B cell (primary cell): ENCODE measurements at regions not wholly inside any gene's neighbourhood (a gene's known extent, or its start where the extent isn't known, plus 50 kb on each side); places are given as distances from the start of the nearest gene placed in this dataset.

Source experiments
- ATAC-seq: fragments of 200-7000 bp; cut with Tn5 transposase; one replicate; pipeline ENCODE4 v1.10.0; 2021; ENCODE audit warnings: low read depth, mild to moderate bottlenecking, moderate number of reproducible peaks, moderate library complexity
- CTCF ChIA-PET: fragments of 350-600 bp; sonication (Branson Sonifier 250); formaldehyde crosslinking; loops from one replicate; lab custom pipeline; 2021; ENCODE audit warnings: antibody characterized with exemption, inconsistent platforms; lab: Charles Lee
- POLR2A ChIA-PET: fragments of 350-600 bp; sonication (Branson Sonifier 250); formaldehyde crosslinking; loops from one replicate; lab custom pipeline; 2021; ENCODE audit warnings: antibody characterized with exemption; lab: Charles Lee
- DNase-seq: peaks from one replicate; pipeline ENCODE4 v3.0.0; 2013
- H2AFZ ChIP-seq: 2 replicates; pipeline ENCODE4 v1.6.1; 2012; ENCODE audit warnings: mild to moderate bottlenecking, low read depth, low read length; ENCODE audit not compliant: insufficient read depth, poor library complexity, severe bottlenecking
- H3K27ac ChIP-seq, 2 donors: 1 replicate in 1 of 2; 2 replicates in 1 of 2; pipeline ENCODE4 v1.5.1; 2012 to 2013; ENCODE audit warnings: low read length in 2 of 2, mild to moderate bottlenecking in 2 of 2, moderate library complexity in 1 of 2
- H3K27me3 ChIP-seq, 4 experiments: fragments of 200-600 bp in 1 of 4; sonication (generic) in 1 of 4; replicated peaks in 1 of 4; 1 replicate in 2 of 4; 2 replicates in 2 of 4; pipeline versions ENCODE4 v1.6.1 to v1.7.0; 2013 to 2016; ENCODE audit warnings: low read length in 3 of 4, mild to moderate bottlenecking in 2 of 4, mixed read lengths in 1 of 4, moderate library complexity in 1 of 4; ENCODE audit not compliant: insufficient read depth in 4 of 4, control insufficient read depth in 3 of 4; ENCODE audit errors: control extremely low read depth in 1 of 4
- H3K36me3 ChIP-seq, 2 experiments: replicated peaks in 1 of 2; 1 replicate in 1 of 2; 2 replicates in 1 of 2; pipeline versions ENCODE4 v1.6.1 to v1.7.1; 2013; ENCODE audit warnings: low read length in 1 of 2; ENCODE audit not compliant: insufficient read depth in 2 of 2, control insufficient read depth in 1 of 2; ENCODE audit errors: control extremely low read depth in 1 of 2, extremely low read depth in 1 of 2
- H3K4me1 ChIP-seq, 2 donors: fragments of 200-600 bp in 1 of 2; sonication (generic) in 1 of 2; 1 replicate in 1 of 2; 2 replicates in 1 of 2; pipeline versions ENCODE4 v1.5.1 to v1.6.1; 2013 to 2017; ENCODE audit warnings: low read length in 2 of 2; ENCODE audit not compliant: control insufficient read depth in 2 of 2, insufficient read depth in 2 of 2
- H3K4me2 ChIP-seq: replicated peaks from 2 replicates; pipeline ENCODE3; 2012; ENCODE audit warnings: mild to moderate bottlenecking, low read depth, low read length; ENCODE audit not compliant: poor library complexity, severe bottlenecking
- H3K4me3 ChIP-seq, 5 experiments: fragments of 200-600 bp in 1 of 5; sonication (generic) in 1 of 5; 1 replicate in 3 of 5; 2 replicates in 2 of 5; pipeline versions ENCODE4 v1.5.1 to v1.7.0; 2011 to 2016; ENCODE audit warnings: low read length in 4 of 5, mild to moderate bottlenecking in 4 of 5, low read depth in 2 of 5, control low read depth in 1 of 5, moderate library complexity in 1 of 5; ENCODE audit not compliant: insufficient read depth in 1 of 5; ENCODE audit errors: control extremely low read depth in 1 of 5, extremely low read depth in 1 of 5
- H3K79me2 ChIP-seq: fragments of 200-600 bp; sonication (generic); one replicate; pipeline ENCODE4 v1.6.0; 2016; ENCODE audit warnings: low read length; ENCODE audit not compliant: control insufficient read depth, insufficient read depth
- H3K9ac ChIP-seq: fragments of 200-600 bp; sonication (generic); 2 replicates; pipeline ENCODE4 v1.6.1; 2017; ENCODE audit warnings: mild to moderate bottlenecking, low read length, moderate library complexity
- H3K9me3 ChIP-seq, 3 donors: one replicate each; pipeline versions ENCODE4 v1.6.1 to v1.7.1; 2013; ENCODE audit warnings: low read length in 2 of 3; ENCODE audit not compliant: control insufficient read depth in 2 of 3, insufficient read depth in 1 of 3; ENCODE audit errors: control extremely low read depth in 1 of 3
- H4K20me1 ChIP-seq: 2 replicates; pipeline ENCODE4 v1.6.0; 2012; ENCODE audit warnings: mild to moderate bottlenecking, low read length; ENCODE audit not compliant: insufficient read depth, control insufficient read depth, poor library complexity, severe bottlenecking
- H3K27ac Mint-ChIP-seq: one replicate; pipeline ENCODE4 v1.8.0; 2021; ENCODE audit warnings: mixed read lengths
- H3K27me3 Mint-ChIP-seq: one replicate; pipeline ENCODE4 v1.8.0; 2021; ENCODE audit warnings: mixed read lengths
- H3K4me1 Mint-ChIP-seq: one replicate; pipeline ENCODE4 v1.8.0; 2021; ENCODE audit warnings: mixed read lengths
- H3K4me3 Mint-ChIP-seq: one replicate; pipeline ENCODE4 v1.8.0; 2021; ENCODE audit warnings: mixed read lengths
- H3K9me3 Mint-ChIP-seq: one replicate; pipeline ENCODE4 v1.8.0; 2022; ENCODE audit warnings: mixed read lengths; ENCODE audit not compliant: insufficient read depth
- EZH2 ChIP-seq: IDR thresholded peaks from 2 replicates; pipeline ENCODE4 v1.6.1; 2012; ENCODE audit warnings: borderline replicate concordance, low read depth, mild to moderate bottlenecking, moderate library complexity, low read length; ENCODE audit not compliant: insufficient read depth, poor library complexity, severe bottlenecking
- WGBS: methylation state at CpG from one replicate; pipeline ENCODE4 v1.1.5; 2013; ENCODE audit warnings: missing lambda C conversion rate; ENCODE audit not compliant: insufficient coverage; 5-methylcytosine and 5-hydroxymethylcytosine counted together
- intact Hi-C: fragments of 100-400 bp; cut with micrococcal nuclease; formaldehyde crosslinking; loops from one replicate; pipeline ENCODE4 v1.10.0; 2022
- TF ChIP-seq, protein P1 (sequence below): fragments of 200-600 bp; IDR thresholded peaks from one replicate; pipeline ENCODE4 v1.8.0; 2022; ENCODE audit warnings: antibody characterized with exemption, mild to moderate bottlenecking

DNA sequence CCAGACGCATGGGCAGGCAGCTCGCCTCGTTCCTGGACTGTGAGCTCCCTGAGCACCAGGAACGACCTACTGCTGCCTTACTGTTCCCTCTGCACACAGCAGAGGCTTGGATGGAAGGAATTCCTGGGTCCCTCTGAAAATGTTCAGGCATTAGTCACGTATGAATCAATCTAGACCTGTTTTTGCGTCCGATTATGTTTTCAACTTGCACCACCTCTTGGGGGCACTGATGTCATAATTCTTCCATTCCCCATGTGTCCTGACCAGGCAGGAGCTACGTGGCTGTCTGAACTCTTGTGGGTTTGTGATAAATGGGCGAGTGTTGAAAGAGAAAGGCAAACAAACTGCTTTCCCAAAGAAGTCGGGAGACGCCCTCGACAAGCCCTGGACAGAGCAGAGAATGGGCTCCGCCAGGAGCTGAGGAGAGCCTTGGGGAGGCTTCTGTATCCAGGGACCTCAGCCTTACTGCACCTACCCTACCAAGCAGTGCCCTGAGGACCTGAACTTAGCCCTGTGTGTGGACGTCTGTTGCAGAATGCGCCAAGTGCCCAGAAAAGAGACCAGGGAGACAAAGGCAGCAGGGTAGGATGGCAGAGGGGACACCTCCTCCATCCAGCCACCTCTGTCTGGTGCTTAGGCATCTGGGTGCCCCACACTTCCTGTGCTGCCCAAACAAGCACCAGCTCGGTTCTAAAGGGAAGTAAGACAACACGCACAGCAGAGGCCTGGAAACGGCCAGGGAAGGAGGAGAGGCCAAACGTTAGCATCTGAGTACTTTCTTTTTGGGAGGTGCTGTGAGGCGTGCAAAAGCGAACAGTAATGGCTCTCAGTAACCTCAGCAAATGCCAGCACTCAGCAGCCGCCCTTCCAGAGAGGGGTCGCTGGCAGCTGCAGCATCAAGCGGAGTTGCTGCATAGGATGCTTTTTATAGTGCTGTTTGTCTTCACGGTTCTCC is 124.2 kb downstream of the LY86 start:
- H3K4me1 ChIP-seq: peaks cover 25 to 27% of the 10 kb centered on the region in 2 donors
- 15% methylated on average over 19 of the region's 25 CpGs for WGBS

More for the DNA sequence above, 124.2 kb downstream of the LY86 start:
- intact Hi-C loops: no loop called here
- peaks cover 15% of the 10 kb centered on the region for H3K27me3 Mint-ChIP-seq
- no peak overlapping the region for H3K27ac Mint-ChIP-seq
- peak overlapping the region; percentile 73 for H3K4me3 Mint-ChIP-seq
- POLR2A ChIA-PET: no interaction called here
- TF ChIP-seq, protein P1, sequence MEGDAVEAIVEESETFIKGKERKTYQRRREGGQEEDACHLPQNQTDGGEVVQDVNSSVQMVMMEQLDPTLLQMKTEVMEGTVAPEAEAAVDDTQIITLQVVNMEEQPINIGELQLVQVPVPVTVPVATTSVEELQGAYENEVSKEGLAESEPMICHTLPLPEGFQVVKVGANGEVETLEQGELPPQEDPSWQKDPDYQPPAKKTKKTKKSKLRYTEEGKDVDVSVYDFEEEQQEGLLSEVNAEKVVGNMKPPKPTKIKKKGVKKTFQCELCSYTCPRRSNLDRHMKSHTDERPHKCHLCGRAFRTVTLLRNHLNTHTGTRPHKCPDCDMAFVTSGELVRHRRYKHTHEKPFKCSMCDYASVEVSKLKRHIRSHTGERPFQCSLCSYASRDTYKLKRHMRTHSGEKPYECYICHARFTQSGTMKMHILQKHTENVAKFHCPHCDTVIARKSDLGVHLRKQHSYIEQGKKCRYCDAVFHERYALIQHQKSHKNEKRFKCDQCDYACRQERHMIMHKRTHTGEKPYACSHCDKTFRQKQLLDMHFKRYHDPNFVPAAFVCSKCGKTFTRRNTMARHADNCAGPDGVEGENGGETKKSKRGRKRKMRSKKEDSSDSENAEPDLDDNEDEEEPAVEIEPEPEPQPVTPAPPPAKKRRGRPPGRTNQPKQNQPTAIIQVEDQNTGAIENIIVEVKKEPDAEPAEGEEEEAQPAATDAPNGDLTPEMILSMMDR: no peak
- TF ChIP-seq EZH2: no peak
- H3K36me3 ChIP-seq: no peaks in the 10 kb centered on the region
- H3K9ac ChIP-seq: peak overlapping the region; percentile 27
- H4K20me1 ChIP-seq: no peaks in the 10 kb centered on the region
- H3K27ac ChIP-seq: no peak overlapping the region
- peaks cover 33% of the 10 kb centered on the region for H3K4me1 Mint-ChIP-seq
- no peaks in the 10 kb centered on the region for H3K9me3 ChIP-seq
- CTCF ChIA-PET: interaction anchor here (1.5 kb wide), 1 partner anchor 530 kb away, joined by 4 read pairs; no protein-coding TSS in a partner anchor
- H3K9me3 Mint-ChIP-seq: no peaks in the 10 kb centered on the region
- peak overlapping the region; percentile 7 for H2AFZ ChIP-seq
- DNase-seq: peak; percentile 35
- H3K79me2 ChIP-seq: no peaks in the 10 kb centered on the region
- peak overlapping the region; percentile 63 for H3K4me2 ChIP-seq
- peak overlapping the region in 2 of 5 experiments; percentile 26 to 27 for H3K4me3 ChIP-seq
- H3K27me3 ChIP-seq: peaks cover 0 to 10% (median 2%) of the 10 kb centered on the region in 4 experiments
- ATAC-seq: peak; percentile 28
